WTC11 (cell line): ENCODE measurements at regions not wholly inside any gene's neighbourhood (a gene's known extent, or its start where the extent isn't known, plus 50 kb on each side); places are given as distances from the start of the nearest gene placed in this dataset.

Experiments
- ARID4B ChIP-seq: sonication (generic); formaldehyde crosslinking; IDR thresholded peaks from 2 replicates; pipeline ENCODE4 v1.8.0; 2023; ENCODE audit warnings: missing genetic modification reagents, mild to moderate bottlenecking, borderline replicate concordance
- CBFB ChIP-seq: sonication (generic); formaldehyde crosslinking; IDR thresholded peaks from 2 replicates; pipeline ENCODE4 v1.8.1; 2022; ENCODE audit warnings: mild to moderate bottlenecking, low read depth, missing genetic modification reagents
- CDX4 ChIP-seq: fragments of 250-450 bp; sonication (Bioruptor Pico); IDR thresholded peaks from 2 replicates; pipeline ENCODE4 v1.9.0; 2021; ENCODE audit warnings: moderate library complexity, mild to moderate bottlenecking, inconsistent platforms, borderline replicate concordance
- CREB1 ChIP-seq: sonication (generic); formaldehyde crosslinking; IDR thresholded peaks from 2 replicates; pipeline ENCODE4 v1.8.0; 2023; ENCODE audit warnings: mild to moderate bottlenecking, missing genetic modification reagents
- FOXJ3 ChIP-seq: sonication (generic); formaldehyde crosslinking; IDR thresholded peaks from 2 replicates; pipeline ENCODE4 v1.9.0; 2021; ENCODE audit warnings: missing genetic modification reagents, mild to moderate bottlenecking, borderline replicate concordance
- HMGA2 ChIP-seq: fragments of 250-450 bp; sonication (Bioruptor Pico); IDR thresholded peaks from 2 replicates; pipeline ENCODE4 v1.4.0; 2021; ENCODE audit warnings: mild to moderate bottlenecking, moderate library complexity
- HMGXB4 ChIP-seq: sonication (generic); formaldehyde crosslinking; IDR thresholded peaks from 2 replicates; pipeline ENCODE4 v1.8.1; 2023; ENCODE audit warnings: mild to moderate bottlenecking, moderate library complexity, missing genetic modification reagents
- KAT7 ChIP-seq: sonication (generic); formaldehyde crosslinking; IDR thresholded peaks from 2 replicates; pipeline ENCODE4 v1.8.1; 2023; ENCODE audit warnings: missing genetic modification reagents, mild to moderate bottlenecking, borderline replicate concordance
- NFATC4 ChIP-seq: fragments of 250-450 bp; sonication (Bioruptor Pico); IDR thresholded peaks from 2 replicates; pipeline ENCODE4 v1.9.0; 2021; ENCODE audit warnings: mild to moderate bottlenecking
- NR3C1 ChIP-seq: sonication (generic); formaldehyde crosslinking; conservative IDR thresholded peaks from 2 replicates; pipeline ENCODE4 v1.8.1; 2023; ENCODE audit warnings: low read depth, mild to moderate bottlenecking, missing genetic modification reagents
- OVOL2 ChIP-seq: fragments of 250-450 bp; sonication (Bioruptor Pico); IDR thresholded peaks from 2 replicates; pipeline ENCODE4 v1.9.0; 2021; ENCODE audit warnings: mild to moderate bottlenecking, borderline replicate concordance
- PRDM15 ChIP-seq: sonication (generic); formaldehyde crosslinking; IDR thresholded peaks from 2 replicates; pipeline ENCODE4 v1.8.0; 2022; ENCODE audit warnings: missing genetic modification reagents
- PRRX2 ChIP-seq: fragments of 250-450 bp; sonication (Bioruptor Pico); IDR thresholded peaks from 2 replicates; pipeline ENCODE4 v1.8.0; 2021; ENCODE audit warnings: mild to moderate bottlenecking
- RELA ChIP-seq: sonication (generic); formaldehyde crosslinking; IDR thresholded peaks from 2 replicates; pipeline ENCODE4 v1.8.1; 2022; ENCODE audit warnings: missing genetic modification reagents, mild to moderate bottlenecking, borderline replicate concordance
- SOX15 ChIP-seq: fragments of 250-450 bp; sonication (Bioruptor Pico); IDR thresholded peaks from 2 replicates; pipeline ENCODE4 v1.9.0; 2021; ENCODE audit warnings: mild to moderate bottlenecking
- SP1 ChIP-seq: sonication (generic); formaldehyde crosslinking; conservative IDR thresholded peaks from 2 replicates; pipeline ENCODE4 v1.8.1; 2022; ENCODE audit warnings: missing genetic modification reagents
- STAT6 ChIP-seq: sonication (generic); formaldehyde crosslinking; conservative IDR thresholded peaks from 2 replicates; pipeline ENCODE4 v1.8.1; 2023; ENCODE audit warnings: mild to moderate bottlenecking, low read depth, missing genetic modification reagents, moderate library complexity
- TEAD1 ChIP-seq: sonication (generic); formaldehyde crosslinking; IDR thresholded peaks from 2 replicates; pipeline ENCODE4 v1.8.0; 2022; ENCODE audit warnings: mild to moderate bottlenecking, missing genetic modification reagents
- TP53 ChIP-seq: sonication (generic); formaldehyde crosslinking; IDR thresholded peaks from 2 replicates; pipeline ENCODE4 v1.8.1; 2023; ENCODE audit warnings: mild to moderate bottlenecking, missing genetic modification reagents
- ZNF232 ChIP-seq: sonication (generic); formaldehyde crosslinking; IDR thresholded peaks from 2 replicates; pipeline ENCODE4 v1.8.0; 2022; ENCODE audit warnings: mild to moderate bottlenecking, missing genetic modification reagents
- ZNF396 ChIP-seq: fragments of 250-450 bp; sonication (Bioruptor Pico); IDR thresholded peaks from 2 replicates; pipeline ENCODE4 v1.8.0; 2021; ENCODE audit warnings: mild to moderate bottlenecking, moderate library complexity, borderline replicate concordance
- ZNF423 ChIP-seq: fragments of 250-450 bp; sonication (Bioruptor Pico); IDR thresholded peaks from 2 replicates; pipeline ENCODE4 v2.1.2; 2022; ENCODE audit warnings: mild to moderate bottlenecking, moderate library complexity
- ZNF512 ChIP-seq: sonication (generic); formaldehyde crosslinking; IDR thresholded peaks from 2 replicates; pipeline ENCODE4 v1.8.1; 2022; ENCODE audit warnings: missing genetic modification reagents, borderline replicate concordance
- ZNF671 ChIP-seq: fragments of 250-450 bp; sonication (Bioruptor Pico); IDR thresholded peaks from 2 replicates; pipeline ENCODE4 v1.8.0; 2021; ENCODE audit warnings: mild to moderate bottlenecking
- ZSCAN18 ChIP-seq: fragments of 250-450 bp; sonication (Bioruptor Pico); IDR thresholded peaks from 2 replicates; pipeline ENCODE4 v2.1.2; 2022; ENCODE audit warnings: mild to moderate bottlenecking, moderate library complexity

- TF ChIP-seq HMGXB4 (peak; percentile 97), PRDM15 (CRISPR knock-in tag) (peak; percentile 77), NR3C1 (CRISPR knock-in tag) (peak; percentile 95; the same call in 1 of the 2 replicates), ZNF232 (CRISPR knock-in tag) (peak; percentile 99), ZNF396 (CRISPR knock-in tag) (no peak), NFATC4 (no peak), FOXJ3 (no peak), ZNF423 (CRISPR knock-in tag) (no peak), ZNF512 (no peak), CBFB (CRISPR knock-in tag) (peak; percentile 86; the same call in 1 of the 2 replicates), TEAD1 (CRISPR knock-in tag) (peak; percentile 99), PRRX2 (CRISPR knock-in tag) (no peak), ZNF671 (CRISPR knock-in tag) (no peak), STAT6 (CRISPR knock-in tag) (0 out of 2 replicates have a peak, but pooled peaks have one; percentile 79), ZSCAN18 (no peak), OVOL2 (CRISPR knock-in tag) (no peak), CDX4 (CRISPR knock-in tag) (no peak), SOX15 (CRISPR knock-in tag) (no peak), TP53 (CRISPR knock-in tag) (peak; percentile 99), RELA (CRISPR knock-in tag) (peak; percentile 98), ARID4B (CRISPR knock-in tag) (peak; percentile 99), CREB1 (CRISPR knock-in tag) (peak; percentile 95), SP1 (peak; percentile 96), HMGA2 (CRISPR knock-in tag) (no peak), KAT7 (CRISPR knock-in tag) (no peak)
These were observed 85.7 kb upstream of the FOXC1 start (continued) for GRCh38 chr6:1524040-1524480.
